ENCODE measurements at regions not wholly inside any gene's neighbourhood (a gene's known extent, or its start where the extent isn't known, plus 50 kb on each side); places are given as distances from the start of the nearest gene placed in this dataset.

DNA sequence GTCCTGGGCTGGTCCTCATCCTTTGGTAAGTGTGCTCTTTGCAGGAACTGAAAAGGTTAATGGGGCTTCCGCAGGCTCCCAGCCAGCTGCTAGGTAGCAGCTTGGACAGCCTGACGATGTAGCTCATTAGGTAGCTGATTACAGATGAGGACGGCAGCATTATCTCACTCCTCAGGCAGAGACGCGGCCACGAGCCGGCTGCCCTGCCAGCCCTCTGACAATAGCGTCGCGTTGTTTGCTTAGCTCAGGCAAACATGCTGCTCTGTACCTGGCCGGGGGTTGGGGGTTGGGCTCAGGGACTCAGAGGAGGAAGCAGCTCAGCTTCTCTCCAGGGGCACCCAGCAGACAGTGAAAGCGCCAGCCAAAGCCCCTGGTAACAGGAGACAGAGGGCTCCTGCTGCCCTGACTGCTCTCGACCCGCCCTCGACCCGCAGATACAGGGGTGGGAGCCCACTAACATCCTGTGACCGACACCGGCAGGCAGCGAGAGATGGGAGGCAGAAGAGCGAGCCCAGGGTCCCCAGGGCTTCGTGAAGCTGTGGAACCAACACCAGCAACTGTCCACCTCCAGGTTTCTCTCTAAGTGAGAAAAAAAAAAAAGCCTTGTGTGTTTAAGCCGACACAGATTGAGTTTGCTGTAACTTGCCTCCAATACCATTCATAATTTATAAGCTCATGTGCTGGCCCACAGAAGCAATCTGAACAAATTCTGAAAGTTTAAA is 53.4 kb upstream of the DLK1 start:
- DNase-seq (ENCODE audit: low read depth) = no peak
- H3K4me3 ChIP-seq (ENCODE audit: low read depth, low read length) = no peak overlapping the region
- TF ChIP-seq, protein P1, sequence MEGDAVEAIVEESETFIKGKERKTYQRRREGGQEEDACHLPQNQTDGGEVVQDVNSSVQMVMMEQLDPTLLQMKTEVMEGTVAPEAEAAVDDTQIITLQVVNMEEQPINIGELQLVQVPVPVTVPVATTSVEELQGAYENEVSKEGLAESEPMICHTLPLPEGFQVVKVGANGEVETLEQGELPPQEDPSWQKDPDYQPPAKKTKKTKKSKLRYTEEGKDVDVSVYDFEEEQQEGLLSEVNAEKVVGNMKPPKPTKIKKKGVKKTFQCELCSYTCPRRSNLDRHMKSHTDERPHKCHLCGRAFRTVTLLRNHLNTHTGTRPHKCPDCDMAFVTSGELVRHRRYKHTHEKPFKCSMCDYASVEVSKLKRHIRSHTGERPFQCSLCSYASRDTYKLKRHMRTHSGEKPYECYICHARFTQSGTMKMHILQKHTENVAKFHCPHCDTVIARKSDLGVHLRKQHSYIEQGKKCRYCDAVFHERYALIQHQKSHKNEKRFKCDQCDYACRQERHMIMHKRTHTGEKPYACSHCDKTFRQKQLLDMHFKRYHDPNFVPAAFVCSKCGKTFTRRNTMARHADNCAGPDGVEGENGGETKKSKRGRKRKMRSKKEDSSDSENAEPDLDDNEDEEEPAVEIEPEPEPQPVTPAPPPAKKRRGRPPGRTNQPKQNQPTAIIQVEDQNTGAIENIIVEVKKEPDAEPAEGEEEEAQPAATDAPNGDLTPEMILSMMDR (conservative IDR thresholded peaks at IDR 0.05; ENCODE audit: low read depth, low read length) = no peak

DNA sequence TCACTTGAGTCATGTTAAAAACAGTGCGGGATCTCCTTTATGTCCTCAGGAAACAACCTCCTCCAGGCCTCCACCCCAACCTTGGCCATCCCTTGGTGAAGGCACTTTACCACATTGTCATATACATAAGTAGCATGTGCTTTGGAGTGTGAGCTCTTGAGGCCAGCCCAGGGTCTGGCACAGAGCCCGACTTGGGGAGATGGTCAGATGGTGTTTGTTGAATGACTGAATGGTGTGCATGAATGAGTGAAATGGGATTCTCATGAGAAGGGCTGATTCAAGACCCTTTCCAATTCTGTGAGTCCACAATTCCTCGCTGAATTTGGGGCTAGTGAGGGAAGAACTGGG is 52.9 kb upstream of the DLK1 start:
- no peak overlapping the region for H3K4me3 ChIP-seq (ENCODE audit: low read depth, low read length)
- no peak for DNase-seq (ENCODE audit: low read depth)
- TF ChIP-seq, protein P1 (conservative IDR thresholded peaks at IDR 0.05; ENCODE audit: low read depth, low read length) = no peak

DNA sequence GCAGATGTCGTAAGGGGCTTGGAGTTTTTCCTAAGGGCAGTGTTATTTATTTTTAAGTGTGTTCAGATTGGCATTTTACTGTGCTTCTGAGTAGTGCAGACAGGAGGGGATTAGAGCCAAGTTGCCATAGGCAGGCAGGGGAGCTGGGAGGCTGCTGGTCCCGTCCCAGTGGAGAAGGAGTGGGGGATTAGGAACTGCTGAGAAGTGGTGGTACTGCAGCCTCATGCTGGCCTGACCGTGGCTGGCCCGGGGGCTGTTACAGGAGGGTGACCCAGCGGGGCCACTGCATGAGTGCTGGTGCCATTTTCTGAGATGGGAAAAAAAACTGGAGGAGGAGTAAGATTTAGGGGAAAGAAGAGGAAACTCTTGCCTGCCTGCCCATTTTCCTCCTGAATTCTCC is 52.3 kb upstream of the DLK1 start:
- DNase-seq (ENCODE audit: low read depth) = no peak
- TF ChIP-seq, protein P1 (conservative IDR thresholded peaks at IDR 0.05; ENCODE audit: low read depth, low read length) = no peak
- no peak overlapping the region for H3K4me3 ChIP-seq (ENCODE audit: low read depth, low read length)

DNA sequence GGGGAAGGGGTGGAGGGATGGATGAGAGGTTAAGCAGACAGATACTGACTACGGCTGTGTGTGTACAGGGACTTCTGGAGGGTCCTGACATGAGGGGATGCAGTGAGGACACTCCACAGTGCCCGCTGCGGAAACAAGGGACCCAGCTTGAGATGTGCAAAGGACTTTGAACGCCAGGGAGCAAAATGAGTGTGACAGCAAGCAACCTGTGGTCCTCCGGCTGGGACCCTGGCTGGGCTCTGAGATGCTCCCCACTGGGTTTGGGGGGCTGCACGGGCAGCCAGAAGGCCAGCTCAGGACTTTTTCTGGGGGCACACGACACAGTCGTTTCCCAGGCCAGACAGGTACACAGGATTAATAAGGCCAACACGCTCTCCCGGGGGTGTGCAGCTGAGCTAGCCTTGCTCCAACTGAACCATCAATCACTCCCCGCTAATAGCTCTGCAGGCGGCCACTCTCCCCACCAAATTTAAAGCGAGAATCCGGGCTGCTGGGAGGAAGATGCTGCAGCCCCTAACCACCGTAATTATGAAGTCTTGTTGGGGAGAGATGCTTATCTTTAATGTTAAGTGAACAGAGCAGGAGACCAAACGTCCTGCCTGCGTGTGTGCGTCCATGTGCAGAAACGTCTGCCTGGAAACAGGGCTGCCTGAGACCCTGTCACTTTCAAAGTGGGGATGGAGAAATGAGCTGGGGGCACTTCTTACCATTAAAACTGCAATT is 51.6 kb upstream of the DLK1 start:
- H3K4me3 ChIP-seq (ENCODE audit: low read depth, low read length) = no peak overlapping the region
- DNase-seq (ENCODE audit: low read depth) = no peak
- TF ChIP-seq, protein P1 (conservative IDR thresholded peaks at IDR 0.05; ENCODE audit: low read depth, low read length) = no peak

DNA sequence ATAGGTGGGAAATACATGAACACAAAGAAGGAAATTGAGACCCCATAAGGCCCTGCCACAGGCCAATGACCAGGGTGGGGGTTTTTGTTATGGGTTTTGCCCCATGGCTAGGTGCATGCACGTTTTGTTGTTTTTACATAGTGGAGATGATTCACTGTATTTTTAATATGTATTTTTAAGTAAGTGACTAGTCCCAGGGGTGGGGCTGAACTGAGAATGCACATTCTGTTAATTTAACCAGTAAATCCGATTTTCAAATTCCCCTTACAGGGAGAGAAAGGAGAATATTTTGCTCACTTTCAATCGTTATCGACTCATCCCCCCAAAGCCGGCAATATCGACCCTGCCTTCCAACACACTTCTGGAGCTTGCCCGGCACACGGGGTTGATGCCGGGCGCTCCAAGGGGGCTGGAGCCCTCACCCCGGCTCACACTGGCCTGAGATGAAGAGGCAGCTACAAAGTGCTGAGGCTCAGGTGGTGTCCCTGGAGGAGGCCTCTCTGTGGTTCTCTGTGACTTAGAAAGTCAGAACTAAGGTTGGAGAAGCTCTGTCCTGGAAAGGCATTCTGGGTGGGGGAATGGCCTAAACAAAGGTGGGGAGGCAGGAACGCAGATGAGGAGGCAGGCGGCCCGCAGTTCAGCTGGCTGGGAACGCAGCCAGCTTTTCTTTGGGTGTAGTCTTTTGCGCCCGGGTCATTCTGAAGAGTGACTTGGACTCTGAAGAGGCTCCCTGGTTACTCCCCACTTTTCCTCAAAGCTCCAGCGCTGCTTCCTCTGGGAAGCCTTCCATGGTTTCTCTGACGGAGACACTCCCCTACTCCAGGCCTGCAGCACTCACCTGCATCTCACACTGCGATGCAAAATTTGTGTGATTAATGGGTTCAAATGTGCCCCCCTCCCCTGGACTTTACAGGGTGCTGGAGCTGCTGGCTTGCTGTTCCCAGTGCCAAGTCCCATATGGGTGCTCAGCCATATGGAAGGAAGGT is 50.7 kb upstream of the DLK1 start:
- TF ChIP-seq, protein P1 (conservative IDR thresholded peaks at IDR 0.05; ENCODE audit: low read depth, low read length) = no peak
- DNase-seq (ENCODE audit: low read depth) = no peak
- H3K4me3 ChIP-seq (ENCODE audit: low read depth, low read length) = no peak overlapping the region
